ENCODE measurements at regions not wholly inside any gene's neighbourhood (a gene's known extent, or its start where the extent isn't known, plus 50 kb on each side); places are given as distances from the start of the nearest gene placed in this dataset.
A peak's percentile ranks its signal among the peaks of the same experiment; 100 is the strongest.

- TF ChIP-seq PBX3 (IDR thresholded peaks at IDR 0.05; ENCODE audit: insufficient replicate concordance, low read depth, low read length) (no peak), WRNIP1 (IDR thresholded peaks at IDR 0.05; ENCODE audit: borderline replicate concordance, low read depth, low read length) (no peak), NBN (IDR thresholded peaks at IDR 0.05) (no peak), PKNOX1 (IDR thresholded peaks at IDR 0.05) (no peak), SMAD1 (IDR thresholded peaks at IDR 0.05; ENCODE audit: low read depth, partially characterized antibody) (no peak), IKZF1 (conservative IDR thresholded peaks at IDR 0.05) (peak; percentile 33), KAT2A (conservative IDR thresholded peaks at IDR 0.05; ENCODE audit: control insufficient read depth, low read depth, low read length) (no peak), IKZF2 (IDR thresholded peaks at IDR 0.05) (peak; percentile 16 to 34; a peak in 3 of 4 replicates), ZNF687 (IDR thresholded peaks at IDR 0.05) (peak; percentile 83), PAX5 (IDR thresholded peaks at IDR 0.05; ENCODE audit: borderline replicate concordance, low read depth, low read length) (no peak), CHD4 (IDR thresholded peaks at IDR 0.05) (no peak), NR2F1 (conservative IDR thresholded peaks at IDR 0.05) (peak; percentile 52; the same call in 1 of the 2 replicates), ZNF592 (IDR thresholded peaks at IDR 0.05) (no peak), YY1 (IDR thresholded peaks at IDR 0.05; ENCODE audit: low read depth, low read length) (no peak), FOXM1 (IDR thresholded peaks at IDR 0.05; ENCODE audit: low read depth, low read length) (no peak), STAT1 (conservative IDR thresholded peaks at IDR 0.05) (no peak), ZZZ3 (IDR thresholded peaks at IDR 0.05; ENCODE audit: control insufficient read depth, insufficient read length, low read depth) (no peak), RELA (IDR thresholded peaks at IDR 0.05; ENCODE audit: borderline replicate concordance, partially characterized antibody) (no peak)
Measured at GRCh38 chrX:10095698-10096432, 60.9 kb upstream of the CLCN4 start (continued).

Measured in GM12878 (cell line).